K562 (cell line): ENCODE measurements at regions not wholly inside any gene's neighbourhood (a gene's known extent, or its start where the extent isn't known, plus 50 kb on each side); places are given as distances from the start of the nearest gene placed in this dataset.

Experiments
- ATAC-seq: fragments of 200-7000 bp; cut with Tn5 transposase; 3 replicates; pipeline ENCODE4 v1.9.1; 2020; ENCODE audit warnings: moderate library complexity
- BruUV-seq: library from RNA; stranded (reverse); fragments of 400-500 nt; replicated peaks from 2 replicates; lab custom pipeline; 2021; lab: Mats Ljungman, UMichigan
- CTCF ChIA-PET: fragments of 300-600 bp; formaldehyde crosslinking; extraction: SDS; loops from one replicate; lab custom pipeline; 2021; ENCODE audit warnings: low intra/inter-chr PET ratio; lab: Yijun Ruan, JAX
- POLR2A ChIA-PET: fragments of 300-600, 350-650 bp; sonication (Branson Sonifier 250); formaldehyde crosslinking; extraction: SDS; loops from one replicate; lab custom pipeline; 2021; ENCODE audit warnings: antibody characterized with exemption, inconsistent platforms; lab: Yijun Ruan, JAX
- DNase-seq, 4 experiments: peaks; one replicate each; pipeline versions ENCODE4 v3.0.0 to v3.0.0-alpha.2; 2011 to 2018; ENCODE audit warnings: low spot score in 3 of 4, mixed read lengths in 3 of 4; ENCODE audit errors: extremely low read depth in 1 of 4
- FAIRE-seq: peaks from 2 replicates; lab custom pipeline; 2011; peaks lifted over from hg19 to GRCh38; lab: Jason Lieb, UNC
- H2AFZ ChIP-seq: 2 replicates; pipeline ENCODE4 v1.6.0; 2011; ENCODE audit warnings: low read depth, low read length, control low read depth, inconsistent platforms
- H3K27ac ChIP-seq: fragments of 200-600 bp; 3 replicates; pipeline ENCODE4 v1.8.0; 2011; ENCODE audit warnings: low read depth, mild to moderate bottlenecking, control low read depth, inconsistent platforms, low read length, moderate library complexity, mixed read lengths; ENCODE audit errors: extremely low read depth
- H3K27me3 ChIP-seq, 2 experiments: fragments of 300-600 bp in 1 of 2; 2 replicates in 1 of 2; 3 replicates in 1 of 2; pipeline versions ENCODE4 v1.6.0 to v1.8.0; 2011; ENCODE audit warnings: inconsistent platforms in 2 of 2, low read length in 2 of 2, mild to moderate bottlenecking in 1 of 2, mixed read lengths in 1 of 2, moderate library complexity in 1 of 2; ENCODE audit not compliant: control insufficient read depth in 2 of 2, insufficient read depth in 2 of 2
- H3K36me3 ChIP-seq: fragments of 300-600 bp; 3 replicates; pipeline ENCODE4 v1.8.0; 2011; ENCODE audit warnings: mild to moderate bottlenecking, low read length, inconsistent platforms; ENCODE audit not compliant: control insufficient read depth, insufficient read depth
- H3K4me1 ChIP-seq, 2 experiments: fragments of 200-600 bp in 1 of 2; replicated peaks in 1 of 2; 2 replicates in 1 of 2; 3 replicates in 1 of 2; pipeline versions ENCODE4 v1.5.1 to v1.8.0; 2011; ENCODE audit warnings: inconsistent platforms in 2 of 2, low read length in 2 of 2, mild to moderate bottlenecking in 1 of 2, mixed read lengths in 1 of 2, moderate library complexity in 1 of 2; ENCODE audit not compliant: control insufficient read depth in 2 of 2, insufficient read depth in 2 of 2
- H3K4me2 ChIP-seq: 2 replicates; pipeline ENCODE4 v1.6.1; 2011; ENCODE audit warnings: low read length, control low read depth, inconsistent platforms, mixed read lengths; ENCODE audit not compliant: insufficient read depth
- H3K4me3 ChIP-seq: fragments of 200-600 bp; sonication (generic), shearing (Covaris generic); 2 replicates; pipeline ENCODE4 v1.5.1; 2016; ENCODE audit warnings: control low read depth, inconsistent platforms
- H3K79me2 ChIP-seq: fragments of 200-600 bp; 3 replicates; pipeline ENCODE4 v1.8.0; 2011; ENCODE audit warnings: low read length, inconsistent platforms; ENCODE audit not compliant: control insufficient read depth, insufficient read depth
- H3K9ac ChIP-seq, 2 experiments: 2 replicates each; pipeline versions ENCODE4 v1.6.0 to v1.6.1; 2011; ENCODE audit warnings: low read depth in 2 of 2, low read length in 2 of 2, control low read depth in 1 of 2, inconsistent platforms in 1 of 2, mild to moderate bottlenecking in 1 of 2, mixed read lengths in 1 of 2; ENCODE audit not compliant: insufficient read depth in 1 of 2
- H3K9me1 ChIP-seq: one replicate; pipeline ENCODE4 v1.6.0; 2011; ENCODE audit warnings: inconsistent platforms, mild to moderate bottlenecking, low read length, moderate library complexity; ENCODE audit not compliant: control insufficient read depth, insufficient read depth
- H3K9me3 ChIP-seq: replicated peaks from 2 replicates; pipeline ENCODE4 v1.5.1; 2011; ENCODE audit warnings: low read depth, low read length, inconsistent platforms; ENCODE audit not compliant: control insufficient read depth, insufficient read depth
- H4K20me1 ChIP-seq: replicated peaks from 2 replicates; pipeline ENCODE4 v1.6.1; 2011; ENCODE audit warnings: low read length, inconsistent platforms, mixed read lengths; ENCODE audit not compliant: control insufficient read depth, insufficient read depth
- IRF2 ChIP-seq: sonication (generic); formaldehyde crosslinking; IDR thresholded peaks from 2 replicates; pipeline ENCODE4 v1.8.1; 2022; ENCODE audit warnings: mild to moderate bottlenecking, missing genetic modification reagents
- NCOA2 ChIP-seq, 2 experiments: fragments of 450-650 bp; IDR thresholded peaks; 2 replicates each; pipeline ENCODE4 v1.6.1; 2018; ENCODE audit warnings: mild to moderate bottlenecking in 2 of 2, moderate library complexity in 1 of 2; ENCODE audit not compliant: partially characterized antibody in 2 of 2
- POLR2B ChIP-seq: fragments of 450-650 bp; IDR thresholded peaks from 2 replicates; pipeline ENCODE4 v1.6.1; 2018; ENCODE audit warnings: low read depth; ENCODE audit not compliant: partially characterized antibody
- SIRT6 ChIP-seq: IDR thresholded peaks from one replicate; pipeline ENCODE4 v1.6.1; 2012; ENCODE audit warnings: low read depth, mild to moderate bottlenecking, control low read depth, inconsistent platforms, low read length, moderate library complexity
- ZBTB26 ChIP-seq: fragments of 450-650 bp; formaldehyde crosslinking; IDR thresholded peaks from 2 replicates; pipeline ENCODE4 v1.4.0; 2022; ENCODE audit warnings: missing genetic modification characterization
- ZBTB40 ChIP-seq, 2 experiments: fragments of 450-650 bp in 1 of 2; sonication (generic) in 1 of 2; formaldehyde crosslinking in 1 of 2; IDR thresholded peaks; 2 replicates each; pipeline versions ENCODE4 v1.7.1 to v1.9.0; 2016 to 2022; ENCODE audit warnings: inconsistent platforms in 1 of 2, mild to moderate bottlenecking in 1 of 2, missing genetic modification reagents in 1 of 2
- WGBS: fragments of 100-300 bp; shearing (Covaris generic); methylation state at CpG from one replicate; pipeline ENCODE4 v1.1.6; 2016; ENCODE audit warnings: low coverage, mixed read lengths; ENCODE audit not compliant: insufficient coverage; ENCODE audit errors: missing lambda C conversion rate; 5-methylcytosine and 5-hydroxymethylcytosine counted together
- in situ Hi-C: fragments of 300-500 bp; cut with MboI; formaldehyde crosslinking; loops from 4 replicates; pipeline ENCODE4 v1.15.0; 2018; ENCODE audit warnings: inconsistent platforms, mixed read lengths
- intact Hi-C: fragments of 100-400 bp; cut with micrococcal nuclease; formaldehyde crosslinking; loops from 2 replicates; pipeline ENCODE4 v1.14.2; 2022
- TF ChIP-seq, protein P1 (sequence below): sonication (generic); formaldehyde crosslinking; IDR thresholded peaks from 2 replicates; pipeline ENCODE4 v1.8.1; 2023; ENCODE audit warnings: mild to moderate bottlenecking, missing genetic modification reagents, moderate library complexity

DNA sequence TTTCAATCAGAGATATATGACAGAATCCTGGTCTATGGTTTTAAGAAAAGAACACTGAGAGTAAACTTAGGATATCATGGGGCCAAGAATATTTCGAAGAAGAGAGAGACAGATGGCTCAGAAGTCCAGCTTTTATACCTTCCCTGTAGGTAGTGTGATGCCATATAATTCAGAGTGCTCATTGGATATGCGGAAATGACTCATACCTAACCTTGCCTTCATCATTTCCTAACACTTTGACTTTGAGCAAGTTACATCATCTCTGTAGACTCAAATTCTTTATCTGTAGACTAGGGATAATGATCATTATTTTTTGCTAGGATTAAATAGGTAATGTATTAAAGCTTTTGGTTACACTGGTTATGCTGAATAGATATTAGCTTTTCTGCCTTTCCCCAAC, 461.6 kb upstream of the CNTNAP5 start:
- Histone ChIP-seq H3K9me1 (no peaks in the 10 kb centered on the region), H3K27me3 (no peaks in the 10 kb centered on the region), H3K9me3 (no peaks in the 10 kb centered on the region), H3K36me3 (no peaks in the 10 kb centered on the region), H3K9ac (no peak overlapping the region), H3K79me2 (no peaks in the 10 kb centered on the region), H3K4me2 (no peak overlapping the region), H2AFZ (no peak overlapping the region), H3K4me1 (no peaks in the 10 kb centered on the region), H4K20me1 (no peaks in the 10 kb centered on the region), H3K27ac (no peak overlapping the region), H3K4me3 (no peak overlapping the region)
- ChIA-PET POLR2A (no interaction called here), CTCF (no interaction called here)
- ATAC-seq (no peak), DNase-seq (no peak), FAIRE-seq (no peak)
- no TSS peak for BruUV-seq
- 0% methylated on average over 2 of the region's 2 CpGs for WGBS
- intact Hi-C loops (no loop called here), in situ Hi-C loops (no loop called here)
- TF ChIP-seq ZBTB40 (IDR thresholded peaks at IDR 0.05) (no peak), ZBTB40 (CRISPR knock-in tag; IDR thresholded peaks at IDR 0.05) (no peak), IRF2 (CRISPR knock-in tag) (no peak), SIRT6 (no peak), ZBTB26 (CRISPR knock-in tag) (no peak), NCOA2 (IDR thresholded peaks at IDR 0.05; ENCODE audit: partially characterized antibody in 2 of 2) (no peak), POLR2B (no peak)
- TF ChIP-seq, protein P1, sequence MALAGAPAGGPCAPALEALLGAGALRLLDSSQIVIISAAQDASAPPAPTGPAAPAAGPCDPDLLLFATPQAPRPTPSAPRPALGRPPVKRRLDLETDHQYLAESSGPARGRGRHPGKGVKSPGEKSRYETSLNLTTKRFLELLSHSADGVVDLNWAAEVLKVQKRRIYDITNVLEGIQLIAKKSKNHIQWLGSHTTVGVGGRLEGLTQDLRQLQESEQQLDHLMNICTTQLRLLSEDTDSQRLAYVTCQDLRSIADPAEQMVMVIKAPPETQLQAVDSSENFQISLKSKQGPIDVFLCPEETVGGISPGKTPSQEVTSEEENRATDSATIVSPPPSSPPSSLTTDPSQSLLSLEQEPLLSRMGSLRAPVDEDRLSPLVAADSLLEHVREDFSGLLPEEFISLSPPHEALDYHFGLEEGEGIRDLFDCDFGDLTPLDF (CRISPR knock-in tag), result no peak
